Duodenal mucosa (tissue), 2 donors: ENCODE measurements at regions not wholly inside any gene's neighbourhood (a gene's known extent, or its start where the extent isn't known, plus 50 kb on each side); places are given as distances from the start of the nearest gene placed in this dataset.
"Not testable (repeated sequence)": the region's sequence is repeated elsewhere in the genome, so short reads cannot be mapped to it uniquely, and the experiment has no call there.

Experiments used
- H3K27ac ChIP-seq: one replicate; pipeline ENCODE4 v1.7.0; 2013; ENCODE audit warnings: low read depth, low read length
- H3K27me3 ChIP-seq, 2 donors: one replicate each; pipeline ENCODE4 v1.7.0; 2013; ENCODE audit warnings: low read length in 2 of 2, control low read depth in 1 of 2; ENCODE audit not compliant: insufficient read depth in 2 of 2, control insufficient read depth in 1 of 2
- H3K36me3 ChIP-seq, 2 donors: one replicate each; pipeline ENCODE4 v1.7.0; 2013; ENCODE audit warnings: low read length in 2 of 2, control low read depth in 1 of 2; ENCODE audit not compliant: insufficient read depth in 2 of 2, control insufficient read depth in 1 of 2
- H3K4me1 ChIP-seq, 2 donors: one replicate each; pipeline ENCODE4 v1.7.0; 2013; ENCODE audit warnings: low read length in 2 of 2, control low read depth in 1 of 2; ENCODE audit not compliant: insufficient read depth in 2 of 2, control insufficient read depth in 1 of 2
- H3K4me3 ChIP-seq, 2 donors: one replicate each; pipeline ENCODE4 v1.7.0; 2013; ENCODE audit warnings: low read length in 2 of 2, low read depth in 1 of 2
- H3K9ac ChIP-seq, 2 donors: one replicate each; pipeline ENCODE4 v1.7.0; 2013; ENCODE audit warnings: low read length in 2 of 2, low read depth in 1 of 2
- H3K9me3 ChIP-seq, 2 donors: one replicate each; pipeline ENCODE4 v1.7.0; 2013; ENCODE audit warnings: low read length in 2 of 2, control low read depth in 1 of 2; ENCODE audit not compliant: control insufficient read depth in 1 of 2

GRCh38 chr10:8149991-8150390, 95.5 kb downstream of the GATA3 start:
- H3K4me1 ChIP-seq: no peaks in the 10 kb centered on the region
- peaks cover 0 to 3% of the 10 kb centered on the region in 2 donors for H3K27me3 ChIP-seq
- H3K27ac ChIP-seq: no peak overlapping the region
- H3K4me3 ChIP-seq: no peak overlapping the region
- no peak overlapping the region for H3K9ac ChIP-seq
- H3K9me3 ChIP-seq: no peaks in the 10 kb centered on the region
- no peaks in the 10 kb centered on the region for H3K36me3 ChIP-seq

DNA sequence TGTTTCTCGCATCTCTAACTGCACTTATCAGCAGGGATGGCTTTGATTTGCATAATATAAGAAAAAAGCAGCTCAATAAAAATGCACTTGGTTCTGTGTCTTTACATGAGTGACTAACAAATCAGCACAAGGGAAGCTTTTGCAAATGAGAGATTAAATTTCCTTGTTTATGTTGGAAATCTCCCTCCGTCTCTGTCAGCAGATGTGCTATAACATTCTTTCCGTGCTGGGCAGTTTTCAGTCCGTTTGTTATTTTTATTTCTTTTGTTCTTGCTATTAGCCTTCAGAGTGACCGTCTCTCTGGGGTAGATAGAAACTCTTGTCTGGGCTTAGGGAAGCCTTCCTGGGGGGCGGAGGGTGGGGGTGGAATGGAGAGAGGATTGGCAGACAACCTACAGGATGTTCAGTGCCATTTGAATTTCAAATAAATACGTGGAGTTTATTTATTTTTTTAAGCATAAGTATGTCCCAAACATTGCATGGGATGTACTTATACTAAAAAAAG, 96.0 kb downstream of the GATA3 start:
- Histone ChIP-seq H3K4me1 (no peaks in the 10 kb centered on the region), H3K4me3 (no peak overlapping the region), H3K27ac (no peak overlapping the region), H3K27me3 (peaks cover 0 to 3% of the 10 kb centered on the region in 2 donors), H3K36me3 (no peaks in the 10 kb centered on the region), H3K9ac (no peak overlapping the region), H3K9me3 (no peaks in the 10 kb centered on the region)

DNA sequence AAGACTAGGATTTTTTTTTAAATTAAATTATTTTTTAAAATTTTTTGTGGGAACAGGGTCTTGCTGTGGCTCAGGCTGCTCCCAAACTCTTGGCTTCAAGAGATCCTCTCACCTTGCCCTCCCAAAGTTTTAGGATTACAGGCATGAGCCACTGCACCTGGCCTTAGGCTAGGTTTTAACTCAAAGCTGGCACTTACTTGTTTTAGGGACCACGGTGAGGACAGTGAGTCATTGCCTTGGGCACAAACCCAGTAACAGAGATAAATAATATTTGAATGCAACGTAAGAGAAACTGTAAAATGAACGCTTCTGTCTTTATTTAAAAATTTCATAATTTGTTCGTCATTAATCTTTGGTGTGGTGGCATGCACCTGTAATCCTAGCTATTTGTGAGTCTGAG, 96.6 kb downstream of the GATA3 start:
- no peaks in the 10 kb centered on the region for H3K4me1 ChIP-seq
- no peaks in the 10 kb centered on the region for H3K36me3 ChIP-seq
- H3K27me3 ChIP-seq: no peaks in the 10 kb centered on the region
- H3K9ac ChIP-seq: no peak overlapping the region
- no peak overlapping the region for H3K27ac ChIP-seq
- H3K9me3 ChIP-seq: no peaks in the 10 kb centered on the region
- no peak overlapping the region for H3K4me3 ChIP-seq

- Histone ChIP-seq H3K9me3 (no peaks in the 10 kb centered on the region), H3K4me3 (no peak overlapping the region), H3K9ac (no peak overlapping the region), H3K27me3 (no peaks in the 10 kb centered on the region), H3K27ac (no peak overlapping the region), H3K4me1 (no peaks in the 10 kb centered on the region), H3K36me3 (no peaks in the 10 kb centered on the region)
Observed at GRCh38 chr10:8156918-8157317, 102.4 kb downstream of the GATA3 start.

GRCh38 chr10:8158193-8159071, 103.9 kb downstream of the GATA3 start:
- Histone ChIP-seq H3K4me1 (no peaks in the 10 kb centered on the region), H3K9ac (no peak overlapping the region), H3K9me3 (no peaks in the 10 kb centered on the region), H3K4me3 (no peak overlapping the region), H3K27me3 (no peaks in the 10 kb centered on the region), H3K27ac (no peak overlapping the region), H3K36me3 (no peaks in the 10 kb centered on the region)

- Histone ChIP-seq H3K4me3 (no peak overlapping the region), H3K27me3 (no peaks in the 10 kb centered on the region), H3K27ac (no peak overlapping the region), H3K4me1 (no peaks in the 10 kb centered on the region), H3K9ac (no peak overlapping the region), H3K36me3 (no peaks in the 10 kb centered on the region), H3K9me3 (no peaks in the 10 kb centered on the region)
Observed at GRCh38 chr10:8159341-8160165, 105.1 kb downstream of the GATA3 start.

GRCh38 chr10:8163824-8164223, 109.3 kb downstream of the GATA3 start:
- H3K4me1 ChIP-seq: no peaks in the 10 kb centered on the region

GRCh38 chr10:8164640-8165039, 110.2 kb downstream of the GATA3 start:
- H3K4me1 ChIP-seq, H3K9ac ChIP-seq, H3K4me3 ChIP-seq, H3K36me3 ChIP-seq, H3K27me3 ChIP-seq, H3K27ac ChIP-seq: not testable (repeated sequence)
- H3K9me3 ChIP-seq: peaks cover 4 to 16% of the 10 kb centered on the region in 2 donors

More at GRCh38 chr10:8163824-8164223, 109.3 kb downstream of the GATA3 start:
- no peaks in the 10 kb centered on the region for H3K36me3 ChIP-seq
- H3K9me3 ChIP-seq: peaks cover 4 to 13% of the 10 kb centered on the region in 2 donors
- H3K27ac ChIP-seq: no peak overlapping the region
- no peak overlapping the region for H3K9ac ChIP-seq
- H3K27me3 ChIP-seq: no peaks in the 10 kb centered on the region
- no peak overlapping the region for H3K4me3 ChIP-seq

DNA sequence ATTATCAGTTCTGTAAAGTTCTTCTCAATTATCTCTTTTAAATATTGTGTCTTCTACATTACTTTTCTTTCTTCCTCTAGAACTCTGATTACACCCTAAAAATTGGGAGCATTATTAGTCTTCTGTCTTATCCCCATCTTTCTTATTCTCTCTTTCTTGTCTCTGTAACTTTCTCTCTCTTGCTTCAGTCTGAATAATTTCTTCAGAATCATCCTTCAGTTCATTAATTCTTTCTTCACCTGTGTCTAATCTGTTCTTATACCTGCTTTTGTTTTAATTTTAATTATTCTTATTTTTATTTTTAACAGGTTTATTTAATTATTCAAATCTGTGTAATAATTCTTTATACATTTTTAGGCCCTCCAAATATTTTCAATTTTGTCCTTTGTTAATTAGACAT, 114.3 kb downstream of the GATA3 start:
- H3K9ac ChIP-seq: no peak overlapping the region
- H3K27me3 ChIP-seq: no peaks in the 10 kb centered on the region
- no peaks in the 10 kb centered on the region for H3K36me3 ChIP-seq
- H3K4me3 ChIP-seq: no peak overlapping the region
- peaks cover 4 to 16% of the 10 kb centered on the region in 2 donors for H3K9me3 ChIP-seq
- no peak overlapping the region for H3K27ac ChIP-seq
- no peaks in the 10 kb centered on the region for H3K4me1 ChIP-seq

DNA sequence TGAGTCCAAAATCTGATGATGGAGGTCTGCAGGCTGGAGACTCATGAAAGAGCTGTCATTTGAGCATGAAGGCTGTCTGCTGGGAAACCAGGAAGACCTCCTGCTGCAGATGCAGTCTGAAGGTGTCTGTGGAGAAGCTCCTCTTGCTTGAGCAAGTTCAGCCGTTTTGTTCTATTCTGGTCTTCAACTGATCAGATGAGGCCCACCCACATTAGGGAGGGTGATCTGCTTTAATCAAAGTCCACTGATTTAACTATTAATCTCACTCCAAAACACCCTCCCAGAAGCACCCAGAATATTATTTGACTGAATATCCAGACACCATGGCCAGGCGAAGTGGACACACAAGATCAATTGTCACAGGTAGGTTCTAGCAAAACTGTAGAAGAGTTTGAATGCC, 116.5 kb downstream of the GATA3 start:
- Histone ChIP-seq H3K4me3 (no peak overlapping the region), H3K4me1 (no peaks in the 10 kb centered on the region), H3K9ac (no peak overlapping the region), H3K36me3 (no peaks in the 10 kb centered on the region), H3K9me3 (peaks cover 4 to 16% of the 10 kb centered on the region in 2 donors), H3K27me3 (no peaks in the 10 kb centered on the region), H3K27ac (no peak overlapping the region)
